ENCODE measurements at regions not wholly inside any gene's neighbourhood (a gene's known extent, or its start where the extent isn't known, plus 50 kb on each side); places are given as distances from the start of the nearest gene placed in this dataset.

GRCh38 chr16:86429663-86430062 lies 80.7 kb upstream of the FOXF1 start:
- no peak for DNase-seq

GRCh38 chr16:86430814-86431213 lies 79.5 kb upstream of the FOXF1 start:
- no peak for DNase-seq

DNA sequence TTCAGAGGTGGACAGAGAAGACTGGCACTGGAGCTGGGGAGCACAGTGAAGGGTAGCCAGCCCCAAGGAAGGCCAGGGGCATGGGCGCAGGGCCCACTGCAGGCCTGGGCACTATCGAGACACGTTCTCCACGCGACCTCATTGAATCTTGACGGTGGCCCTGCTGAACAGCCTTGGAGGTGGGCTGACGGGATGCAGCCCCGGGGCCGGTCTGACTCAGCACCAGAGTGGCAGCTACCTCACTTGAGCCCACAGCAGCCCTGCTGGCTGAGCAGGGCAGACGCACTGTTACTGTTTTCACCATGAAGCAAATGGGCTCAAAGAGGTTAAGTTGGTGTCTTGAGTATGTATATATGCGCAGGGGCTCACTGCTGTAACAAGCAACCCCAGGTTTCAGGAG lies 78.8 kb upstream of the FOXF1 start:
- DNase-seq, result no peak

DNA sequence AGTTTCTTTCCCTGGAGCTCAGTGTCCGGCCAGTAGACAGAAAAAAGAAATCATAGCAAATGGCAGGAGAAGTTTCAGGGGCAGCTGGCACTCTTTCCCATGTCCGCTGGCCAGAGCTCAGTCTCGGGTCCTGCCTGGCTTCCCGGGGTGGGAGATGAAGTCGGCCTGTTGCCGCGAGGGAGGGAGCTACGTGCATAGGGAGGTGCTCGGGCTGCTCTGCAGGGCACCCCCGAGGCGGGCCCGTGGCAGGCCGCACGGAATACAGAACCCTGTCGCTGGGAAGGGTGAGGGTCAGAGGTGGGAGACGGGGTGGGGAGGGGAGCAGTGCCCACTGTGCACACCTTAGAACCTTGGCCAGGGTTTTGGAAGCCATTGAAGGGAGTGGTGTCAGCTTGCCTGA lies 78.3 kb upstream of the FOXF1 start:
- DNase-seq, result no peak

DNA sequence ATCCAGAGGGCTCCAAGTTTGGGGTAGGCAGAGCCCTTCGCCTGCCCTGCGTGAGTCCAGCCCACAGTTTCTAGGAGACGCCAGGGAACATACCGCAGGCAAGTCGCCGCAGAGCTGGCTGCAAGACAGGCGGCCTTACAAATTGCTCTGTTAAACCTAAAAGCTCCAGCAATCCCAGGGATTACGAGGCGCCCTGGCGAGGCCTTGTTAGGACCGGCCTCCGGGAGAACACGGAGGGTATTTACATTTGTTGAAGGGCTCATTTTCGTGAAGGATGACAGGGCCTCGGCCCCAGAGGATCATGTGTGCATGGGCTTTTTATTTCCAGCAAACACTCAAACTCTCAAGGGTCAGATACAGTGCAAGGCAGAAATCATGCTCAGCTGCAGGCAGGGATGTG lies 77.6 kb upstream of the FOXF1 start:
- no peak for DNase-seq

- no peak for DNase-seq
Measured at GRCh38 chr16:86436466-86437185, 73.7 kb upstream of the FOXF1 start.

DNA sequence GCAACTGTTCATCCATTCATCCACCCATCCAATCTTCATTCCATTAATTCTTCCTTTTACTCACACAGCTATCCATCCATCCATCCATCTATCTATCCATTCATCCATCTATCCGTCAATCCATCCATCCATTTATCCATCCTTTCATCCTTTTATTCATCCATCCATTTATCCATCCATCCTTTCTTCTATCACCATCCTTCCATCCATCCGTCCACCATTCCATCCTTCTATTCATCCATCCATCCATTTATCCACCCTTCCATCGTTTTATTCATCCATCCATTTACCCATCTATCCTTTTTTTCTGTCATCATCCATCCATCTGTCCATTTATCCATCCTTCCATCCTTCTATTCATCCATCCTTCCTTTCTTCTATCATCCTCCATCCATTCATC lies 73.0 kb upstream of the FOXF1 start:
- no peak for DNase-seq

GRCh38 chr16:86442703-86443102 lies 67.6 kb upstream of the FOXF1 start:
- DNase-seq, result no peak

GRCh38 chr16:86443508-86444147 lies 66.7 kb upstream of the FOXF1 start:
- no peak for DNase-seq

DNA sequence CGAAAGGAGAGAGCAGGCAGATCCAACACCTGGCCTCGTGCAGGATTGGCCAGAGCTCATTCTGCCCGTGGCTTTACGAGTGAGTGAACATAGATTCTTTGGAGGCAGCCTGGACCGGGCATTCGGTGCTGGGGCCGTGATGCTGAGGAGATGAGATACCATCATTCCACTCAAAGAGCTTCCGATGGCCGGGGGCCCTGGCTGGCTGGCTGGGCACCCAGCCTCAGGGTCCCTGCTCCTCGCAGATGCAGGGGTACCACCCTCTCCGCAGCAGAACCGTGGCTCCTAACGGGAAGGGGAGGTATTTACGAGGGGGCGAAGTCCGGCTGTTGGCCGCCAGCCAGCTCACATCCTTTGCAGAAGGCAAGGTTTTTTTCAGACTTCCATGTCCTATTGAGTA lies 66.1 kb upstream of the FOXF1 start:
- DNase-seq, result no peak

- DNase-seq, result no peak
Measured at GRCh38 chr16:86444661-86445060, 65.7 kb upstream of the FOXF1 start.

GRCh38 chr16:86446279-86446678 lies 64.0 kb upstream of the FOXF1 start:
- DNase-seq, result no peak

- DNase-seq, result no peak
Measured at GRCh38 chr16:86447228-86447627, 63.1 kb upstream of the FOXF1 start.

GRCh38 chr16:86448306-86448890 lies 61.9 kb upstream of the FOXF1 start:
- no peak for DNase-seq

GRCh38 chr16:86449446-86450095 lies 60.8 kb upstream of the FOXF1 start:
- DNase-seq, result no peak

GRCh38 chr16:86450691-86451090 lies 59.6 kb upstream of the FOXF1 start:
- DNase-seq, result no peak

- no peak for DNase-seq
Measured at GRCh38 chr16:86452451-86452850, 57.9 kb upstream of the FOXF1 start.

- no peak for DNase-seq
Measured at GRCh38 chr16:86455116-86455515, 55.2 kb upstream of the FOXF1 start.

DNA sequence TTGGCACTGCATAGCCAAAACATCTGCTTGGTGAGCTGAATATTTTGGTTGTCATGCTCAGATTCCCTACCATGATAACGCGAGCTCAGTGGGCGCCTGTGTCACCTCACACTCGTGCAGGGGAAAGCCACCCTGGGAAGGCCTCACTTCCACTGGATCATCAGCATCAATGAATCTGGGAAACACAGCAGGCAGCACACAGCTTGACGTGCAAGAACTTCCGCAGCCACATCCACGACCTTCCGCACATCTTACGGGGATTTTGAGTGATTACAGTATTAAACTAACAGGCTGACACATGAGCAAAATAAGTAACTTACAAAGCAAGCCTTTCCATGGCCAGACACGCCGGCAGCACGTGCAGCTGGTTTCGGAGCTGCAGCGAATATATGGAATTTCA lies 54.7 kb upstream of the FOXF1 start:
- DNase-seq, result no peak

- DNase-seq, result no peak
Measured at GRCh38 chr16:86457501-86458148, 52.7 kb upstream of the FOXF1 start.

DNA sequence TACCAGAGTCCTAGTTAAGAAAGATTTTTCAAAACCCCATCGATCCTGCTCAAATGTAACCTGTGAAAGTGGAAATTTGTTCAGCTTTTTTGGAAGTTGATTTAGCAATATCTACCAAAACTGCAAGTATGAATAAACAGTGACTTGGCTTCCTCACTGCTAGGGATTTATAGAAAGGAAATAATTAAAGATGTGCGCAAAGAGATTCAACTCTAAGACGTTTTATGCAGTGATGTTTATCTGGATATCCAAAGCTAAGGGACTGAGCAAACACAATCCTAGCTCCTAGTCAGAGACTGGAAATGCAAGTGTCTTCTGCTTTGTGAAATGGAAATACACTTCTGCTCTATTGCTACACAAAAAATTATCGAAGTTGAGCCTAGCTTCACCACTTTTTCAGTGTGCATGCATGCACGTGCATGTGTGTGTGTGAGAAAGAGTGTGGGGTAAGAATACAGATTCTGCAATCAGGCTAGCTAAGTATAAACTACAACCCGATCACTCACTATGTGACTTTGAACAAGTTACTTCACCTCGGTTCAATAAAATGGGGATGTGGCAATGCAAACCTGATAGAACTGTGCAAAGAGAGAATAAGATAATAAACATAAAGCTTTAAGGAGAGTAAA lies 52.1 kb upstream of the FOXF1 start:
- DNase-seq, result no peak

DNA sequence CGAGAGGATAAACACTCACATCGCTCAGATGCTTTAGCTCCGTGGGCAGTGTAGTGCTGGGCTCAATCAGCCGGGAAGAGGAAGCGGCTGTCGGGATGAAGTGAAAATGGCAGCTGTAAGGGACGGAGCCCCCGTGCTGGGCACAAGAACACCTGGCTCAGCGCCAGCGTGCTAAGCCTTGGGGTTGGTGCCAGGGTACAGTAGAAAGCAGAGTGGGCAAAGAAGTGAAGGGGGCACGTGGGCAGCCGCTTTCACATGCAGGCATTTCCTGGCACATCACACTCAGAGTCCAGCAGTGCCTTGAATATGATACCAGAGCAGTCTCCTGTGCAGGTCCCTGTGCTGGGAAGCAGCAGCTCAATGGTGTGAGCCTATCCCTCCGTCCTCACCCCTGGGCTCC lies 51.1 kb upstream of the FOXF1 start:
- DNase-seq, result no peak
